Endodermal cell (in vitro differentiated cells): ENCODE measurements at regions not wholly inside any gene's neighbourhood (a gene's known extent, or its start where the extent isn't known, plus 50 kb on each side); places are given as distances from the start of the nearest gene placed in this dataset.

Experiments
- DNase-seq: peaks from one replicate; pipeline ENCODE4 v3.0.0-alpha.2; 2017
- H3K27ac ChIP-seq: 2 replicates; pipeline ENCODE4 v1.5.1; 2013; ENCODE audit warnings: mild to moderate bottlenecking, low read depth, low read length, moderate library complexity
- H3K27me3 ChIP-seq: 2 replicates; pipeline ENCODE4 v1.6.1; 2013; ENCODE audit warnings: mild to moderate bottlenecking, low read length, moderate library complexity; ENCODE audit not compliant: insufficient read depth, control insufficient read depth, poor library complexity, severe bottlenecking
- H3K36me3 ChIP-seq: 2 replicates; pipeline ENCODE4 v1.7.0; 2013; ENCODE audit warnings: mild to moderate bottlenecking, low read length, moderate library complexity; ENCODE audit not compliant: control insufficient read depth, insufficient read depth
- H3K4me1 ChIP-seq: one replicate; pipeline ENCODE4 v1.7.0; 2013; ENCODE audit warnings: low read length; ENCODE audit not compliant: control insufficient read depth, insufficient read depth
- H3K4me3 ChIP-seq: 2 replicates; pipeline ENCODE4 v1.5.1; 2013; ENCODE audit warnings: mild to moderate bottlenecking, low read length, moderate library complexity
- H3K9ac ChIP-seq: 2 replicates; pipeline ENCODE4 v1.6.1; 2013; ENCODE audit warnings: mild to moderate bottlenecking, low read length, moderate library complexity; ENCODE audit not compliant: poor library complexity, severe bottlenecking; ENCODE audit errors: extremely low read depth
- H3K9me3 ChIP-seq: 2 replicates; pipeline ENCODE4 v1.6.1; 2013; ENCODE audit warnings: mild to moderate bottlenecking, low read length, moderate library complexity; ENCODE audit not compliant: control insufficient read depth
- H3K27ac Mint-ChIP-seq: 2 replicates; pipeline ENCODE4 v1.8.0; 2020; ENCODE audit warnings: mixed read lengths
- H3K27me3 Mint-ChIP-seq: 2 replicates; pipeline ENCODE4 v1.8.0; 2021; ENCODE audit warnings: mild to moderate bottlenecking, mixed read lengths; ENCODE audit not compliant: insufficient read depth
- H3K36me3 Mint-ChIP-seq: 2 replicates; pipeline ENCODE4 v1.8.0; 2020; ENCODE audit warnings: low read depth, mixed read lengths
- H3K4me1 Mint-ChIP-seq: 2 replicates; pipeline ENCODE4 v1.8.0; 2020; ENCODE audit warnings: mixed read lengths
- H3K4me3 Mint-ChIP-seq: 2 replicates; pipeline ENCODE4 v1.8.0; 2020; ENCODE audit warnings: mild to moderate bottlenecking, moderate library complexity, mixed read lengths
- H3K9me3 Mint-ChIP-seq: 2 replicates; pipeline ENCODE4 v1.8.0; 2020; ENCODE audit warnings: mild to moderate bottlenecking, mixed read lengths
- CTCF ChIP-seq: fragments of 200-600 bp; sonication (generic); conservative IDR thresholded peaks from 2 replicates; pipeline ENCODE4 v1.5.0; 2021; ENCODE audit warnings: antibody characterized with exemption, mild to moderate bottlenecking
- WGBS, 2 experiments: methylation state at CpG; one replicate each; pipeline versions ENCODE4 v1.1.5 to v1.1.7; 2013; ENCODE audit warnings: missing lambda C conversion rate in 2 of 2, mixed read lengths in 1 of 2; ENCODE audit not compliant: insufficient coverage in 1 of 2, insufficient read length in 1 of 2; 5-methylcytosine and 5-hydroxymethylcytosine counted together

DNA sequence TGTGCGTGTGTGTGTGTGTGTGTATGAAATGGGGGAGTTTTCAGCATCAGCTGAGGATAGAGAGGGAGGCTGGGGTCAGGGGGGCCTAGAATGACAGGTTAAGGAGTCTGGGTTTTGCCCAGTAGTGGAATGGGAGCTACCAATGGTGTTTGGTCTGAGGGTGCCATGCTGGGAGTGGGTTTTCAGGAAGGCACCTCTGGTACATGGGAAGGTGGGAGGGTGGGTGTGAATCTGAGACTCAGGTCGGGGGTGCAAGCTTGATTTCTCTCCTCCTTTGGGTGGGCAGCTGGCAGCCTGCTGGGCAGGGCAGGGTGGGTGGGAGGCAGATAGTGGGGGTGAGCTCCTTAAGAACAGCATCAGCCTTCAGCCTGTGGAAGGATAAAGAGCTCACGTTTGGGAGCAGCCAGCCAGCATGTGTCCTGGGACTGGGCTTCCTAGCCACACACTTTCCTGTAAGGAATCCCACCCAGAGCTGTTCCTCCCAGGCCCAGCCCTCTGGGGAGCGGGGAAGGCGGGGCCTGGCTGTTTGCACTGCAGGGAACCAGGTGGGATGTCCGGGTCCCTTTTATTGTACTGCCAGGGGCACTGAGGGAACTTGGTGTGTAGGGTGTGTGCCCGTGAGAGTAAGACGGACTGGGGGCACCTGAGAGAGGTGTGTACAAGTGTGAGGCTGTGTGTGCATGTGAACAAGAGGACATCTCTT, 152.8 kb downstream of the FOXD2 start:
- Mint-ChIP-seq H3K36me3 (no peaks in the 10 kb centered on the region), H3K4me3 (no peak overlapping the region), H3K27ac (no peak overlapping the region), H3K9me3 (no peaks in the 10 kb centered on the region), H3K27me3 (peaks cover 41% of the 10 kb centered on the region), H3K4me1 (peaks cover 3% of the 10 kb centered on the region)
- peaks cover 62% of the 10 kb centered on the region for H3K27me3 ChIP-seq
- H3K4me1 ChIP-seq, result no peaks in the 10 kb centered on the region
- H3K9ac ChIP-seq, result no peak overlapping the region
- no peak for TF ChIP-seq CTCF
- no peak overlapping the region for H3K4me3 ChIP-seq
- WGBS, 2 experiments, result 71 to 78% methylated on average over 2 to 8 of the region's 8 CpGs
- no peak overlapping the region for H3K27ac ChIP-seq
- H3K9me3 ChIP-seq, result no peaks in the 10 kb centered on the region
- peak; percentile 44 for DNase-seq
- H3K36me3 ChIP-seq, result no peaks in the 10 kb centered on the region

DNA sequence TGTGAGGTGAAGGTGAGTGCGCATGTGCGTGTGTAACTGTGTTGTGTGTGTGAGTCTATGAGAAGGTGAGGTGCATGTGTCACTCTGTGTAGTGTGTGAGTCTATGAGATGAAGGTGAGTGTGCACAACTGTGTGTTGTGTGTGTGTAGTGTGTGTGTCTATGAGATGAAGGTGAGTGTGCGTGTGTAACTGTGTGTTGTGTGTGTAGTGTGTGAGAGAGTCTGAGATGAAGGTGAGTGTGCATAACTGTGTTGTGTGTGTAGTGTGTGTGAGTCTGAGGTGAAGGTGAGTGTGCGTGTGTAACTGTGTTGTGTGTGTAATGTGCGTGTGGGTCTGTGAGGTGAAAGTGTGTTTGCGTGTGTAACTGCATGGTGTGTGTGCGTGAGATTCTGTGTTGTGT, 154.0 kb downstream of the FOXD2 start:
- no peaks in the 10 kb centered on the region for H3K9me3 ChIP-seq

DNA sequence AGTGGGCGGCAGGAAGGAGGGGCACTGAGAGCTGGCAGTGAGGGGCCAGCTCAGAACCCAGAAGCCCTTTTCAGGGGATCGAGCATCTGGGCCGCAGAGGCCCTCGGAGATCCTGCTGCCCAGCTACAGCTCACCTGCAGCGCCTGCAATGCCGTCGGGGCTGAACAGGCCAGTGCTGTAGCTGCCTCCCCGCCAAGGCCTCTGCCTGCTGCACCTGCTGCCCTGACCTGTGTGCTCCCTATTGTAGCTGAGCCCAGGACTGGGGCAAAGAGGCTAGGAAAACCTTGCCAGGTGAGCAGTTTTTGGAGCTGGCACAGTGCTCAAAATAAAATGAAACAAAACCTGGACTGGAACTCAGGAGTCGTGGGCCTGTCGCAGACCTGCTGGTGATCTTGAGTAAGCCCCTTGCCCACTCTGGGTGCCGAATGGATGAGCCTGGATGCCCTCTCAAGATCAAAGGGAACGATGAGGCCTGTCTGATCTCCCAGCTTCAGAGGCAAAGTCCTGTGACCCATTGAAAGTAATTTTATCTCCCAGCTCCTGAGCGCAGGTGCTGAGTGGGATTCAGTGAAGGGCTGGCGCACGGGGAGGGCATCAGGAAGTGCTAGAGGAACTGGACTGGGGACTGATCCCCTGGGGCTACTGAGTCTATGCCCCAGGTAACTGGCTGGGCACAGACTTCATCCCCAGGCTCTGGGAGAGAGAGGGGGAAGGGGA, 154.6 kb downstream of the FOXD2 start:
- Histone ChIP-seq H3K4me3 (no peak overlapping the region), H3K9ac (no peak overlapping the region), H3K9me3 (no peaks in the 10 kb centered on the region), H3K27me3 (peaks cover 57% of the 10 kb centered on the region), H3K4me1 (no peaks in the 10 kb centered on the region), H3K36me3 (no peaks in the 10 kb centered on the region), H3K27ac (no peak overlapping the region)
- Mint-ChIP-seq H3K36me3 (no peaks in the 10 kb centered on the region), H3K4me3 (peak overlapping the region; percentile 46), H3K27me3 (peaks cover 39% of the 10 kb centered on the region), H3K27ac (no peak overlapping the region), H3K9me3 (no peaks in the 10 kb centered on the region), H3K4me1 (peaks cover 3% of the 10 kb centered on the region)
- 79% methylated on average over 14 to 15 of the region's 15 CpGs for WGBS, 2 experiments
- TF ChIP-seq CTCF, result no peak
- DNase-seq, result peak; percentile 46

More for the DNA sequence above, 154.0 kb downstream of the FOXD2 start:
- Histone ChIP-seq H3K9ac (no peak overlapping the region), H3K27me3 (peaks cover 57% of the 10 kb centered on the region), H3K27ac (no peak overlapping the region), H3K36me3 (no peaks in the 10 kb centered on the region), H3K4me3 (no peak overlapping the region), H3K4me1 (no peaks in the 10 kb centered on the region)
- Mint-ChIP-seq H3K36me3 (no peaks in the 10 kb centered on the region), H3K4me3 (no peak overlapping the region), H3K27me3 (peaks cover 39% of the 10 kb centered on the region), H3K27ac (no peak overlapping the region), H3K4me1 (peaks cover 3% of the 10 kb centered on the region), H3K9me3 (no peaks in the 10 kb centered on the region)
- DNase-seq, result no peak
- no peak for TF ChIP-seq CTCF
- WGBS, 2 experiments, result 89 to 94% methylated on average over 3 to 7 of the region's 7 CpGs
